K562 (cell line): ENCODE measurements at regions not wholly inside any gene's neighbourhood (a gene's known extent, or its start where the extent isn't known, plus 50 kb on each side); places are given as distances from the start of the nearest gene placed in this dataset.

Experiments
- HDAC8 ChIP-seq: fragments of 450-650 bp; IDR thresholded peaks from 2 replicates; pipeline ENCODE4 v1.6.1; 2016; ENCODE audit warnings: mild to moderate bottlenecking, missing genetic modification characterization, moderate library complexity, missing compliant biosample characterization
- PYGO2 ChIP-seq: fragments of 450-650 bp; IDR thresholded peaks from 2 replicates; pipeline ENCODE4 v1.6.1; 2016; ENCODE audit warnings: mild to moderate bottlenecking, missing genetic modification characterization, moderate library complexity, missing compliant biosample characterization
- TF ChIP-seq, protein P1 (sequence below): fragments of 200-600 bp; sonication (generic); IDR thresholded peaks from one replicate; pipeline ENCODE4 v1.6.1; 2012; ENCODE audit warnings: mild to moderate bottlenecking, low read depth, low read length, inconsistent platforms
- TF ChIP-seq, protein P2 (sequence below): fragments of 200-800 bp; sonication (Bioruptor generic); IDR thresholded peaks from 2 replicates; pipeline ENCODE4 v1.6.1; 2016; ENCODE audit warnings: missing genetic modification characterization, missing compliant biosample characterization
- TF ChIP-seq, protein P3 (sequence below): sonication (generic); IDR thresholded peaks from 2 replicates; pipeline ENCODE4 v1.6.1; 2016

DNA sequence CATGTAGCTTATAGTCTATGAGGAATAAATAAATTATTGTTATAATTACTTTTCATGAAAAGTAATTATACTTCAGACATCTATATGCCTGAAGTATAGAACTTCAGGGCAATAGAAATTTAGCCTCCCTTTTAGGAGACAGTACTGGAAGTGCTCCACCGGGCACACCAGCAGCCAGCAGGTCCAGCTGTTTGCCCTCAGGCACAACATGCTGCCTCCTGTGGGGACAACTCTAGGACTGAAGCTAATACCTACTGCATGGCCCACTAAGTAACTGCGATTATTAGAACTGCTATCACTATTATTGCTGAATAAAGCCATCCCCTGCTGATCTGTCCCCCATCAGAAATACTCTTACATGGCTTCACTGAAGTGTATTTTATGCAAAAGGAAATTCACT lies 329.6 kb downstream of the MED10 start (continued):
- TF ChIP-seq, protein P1, sequence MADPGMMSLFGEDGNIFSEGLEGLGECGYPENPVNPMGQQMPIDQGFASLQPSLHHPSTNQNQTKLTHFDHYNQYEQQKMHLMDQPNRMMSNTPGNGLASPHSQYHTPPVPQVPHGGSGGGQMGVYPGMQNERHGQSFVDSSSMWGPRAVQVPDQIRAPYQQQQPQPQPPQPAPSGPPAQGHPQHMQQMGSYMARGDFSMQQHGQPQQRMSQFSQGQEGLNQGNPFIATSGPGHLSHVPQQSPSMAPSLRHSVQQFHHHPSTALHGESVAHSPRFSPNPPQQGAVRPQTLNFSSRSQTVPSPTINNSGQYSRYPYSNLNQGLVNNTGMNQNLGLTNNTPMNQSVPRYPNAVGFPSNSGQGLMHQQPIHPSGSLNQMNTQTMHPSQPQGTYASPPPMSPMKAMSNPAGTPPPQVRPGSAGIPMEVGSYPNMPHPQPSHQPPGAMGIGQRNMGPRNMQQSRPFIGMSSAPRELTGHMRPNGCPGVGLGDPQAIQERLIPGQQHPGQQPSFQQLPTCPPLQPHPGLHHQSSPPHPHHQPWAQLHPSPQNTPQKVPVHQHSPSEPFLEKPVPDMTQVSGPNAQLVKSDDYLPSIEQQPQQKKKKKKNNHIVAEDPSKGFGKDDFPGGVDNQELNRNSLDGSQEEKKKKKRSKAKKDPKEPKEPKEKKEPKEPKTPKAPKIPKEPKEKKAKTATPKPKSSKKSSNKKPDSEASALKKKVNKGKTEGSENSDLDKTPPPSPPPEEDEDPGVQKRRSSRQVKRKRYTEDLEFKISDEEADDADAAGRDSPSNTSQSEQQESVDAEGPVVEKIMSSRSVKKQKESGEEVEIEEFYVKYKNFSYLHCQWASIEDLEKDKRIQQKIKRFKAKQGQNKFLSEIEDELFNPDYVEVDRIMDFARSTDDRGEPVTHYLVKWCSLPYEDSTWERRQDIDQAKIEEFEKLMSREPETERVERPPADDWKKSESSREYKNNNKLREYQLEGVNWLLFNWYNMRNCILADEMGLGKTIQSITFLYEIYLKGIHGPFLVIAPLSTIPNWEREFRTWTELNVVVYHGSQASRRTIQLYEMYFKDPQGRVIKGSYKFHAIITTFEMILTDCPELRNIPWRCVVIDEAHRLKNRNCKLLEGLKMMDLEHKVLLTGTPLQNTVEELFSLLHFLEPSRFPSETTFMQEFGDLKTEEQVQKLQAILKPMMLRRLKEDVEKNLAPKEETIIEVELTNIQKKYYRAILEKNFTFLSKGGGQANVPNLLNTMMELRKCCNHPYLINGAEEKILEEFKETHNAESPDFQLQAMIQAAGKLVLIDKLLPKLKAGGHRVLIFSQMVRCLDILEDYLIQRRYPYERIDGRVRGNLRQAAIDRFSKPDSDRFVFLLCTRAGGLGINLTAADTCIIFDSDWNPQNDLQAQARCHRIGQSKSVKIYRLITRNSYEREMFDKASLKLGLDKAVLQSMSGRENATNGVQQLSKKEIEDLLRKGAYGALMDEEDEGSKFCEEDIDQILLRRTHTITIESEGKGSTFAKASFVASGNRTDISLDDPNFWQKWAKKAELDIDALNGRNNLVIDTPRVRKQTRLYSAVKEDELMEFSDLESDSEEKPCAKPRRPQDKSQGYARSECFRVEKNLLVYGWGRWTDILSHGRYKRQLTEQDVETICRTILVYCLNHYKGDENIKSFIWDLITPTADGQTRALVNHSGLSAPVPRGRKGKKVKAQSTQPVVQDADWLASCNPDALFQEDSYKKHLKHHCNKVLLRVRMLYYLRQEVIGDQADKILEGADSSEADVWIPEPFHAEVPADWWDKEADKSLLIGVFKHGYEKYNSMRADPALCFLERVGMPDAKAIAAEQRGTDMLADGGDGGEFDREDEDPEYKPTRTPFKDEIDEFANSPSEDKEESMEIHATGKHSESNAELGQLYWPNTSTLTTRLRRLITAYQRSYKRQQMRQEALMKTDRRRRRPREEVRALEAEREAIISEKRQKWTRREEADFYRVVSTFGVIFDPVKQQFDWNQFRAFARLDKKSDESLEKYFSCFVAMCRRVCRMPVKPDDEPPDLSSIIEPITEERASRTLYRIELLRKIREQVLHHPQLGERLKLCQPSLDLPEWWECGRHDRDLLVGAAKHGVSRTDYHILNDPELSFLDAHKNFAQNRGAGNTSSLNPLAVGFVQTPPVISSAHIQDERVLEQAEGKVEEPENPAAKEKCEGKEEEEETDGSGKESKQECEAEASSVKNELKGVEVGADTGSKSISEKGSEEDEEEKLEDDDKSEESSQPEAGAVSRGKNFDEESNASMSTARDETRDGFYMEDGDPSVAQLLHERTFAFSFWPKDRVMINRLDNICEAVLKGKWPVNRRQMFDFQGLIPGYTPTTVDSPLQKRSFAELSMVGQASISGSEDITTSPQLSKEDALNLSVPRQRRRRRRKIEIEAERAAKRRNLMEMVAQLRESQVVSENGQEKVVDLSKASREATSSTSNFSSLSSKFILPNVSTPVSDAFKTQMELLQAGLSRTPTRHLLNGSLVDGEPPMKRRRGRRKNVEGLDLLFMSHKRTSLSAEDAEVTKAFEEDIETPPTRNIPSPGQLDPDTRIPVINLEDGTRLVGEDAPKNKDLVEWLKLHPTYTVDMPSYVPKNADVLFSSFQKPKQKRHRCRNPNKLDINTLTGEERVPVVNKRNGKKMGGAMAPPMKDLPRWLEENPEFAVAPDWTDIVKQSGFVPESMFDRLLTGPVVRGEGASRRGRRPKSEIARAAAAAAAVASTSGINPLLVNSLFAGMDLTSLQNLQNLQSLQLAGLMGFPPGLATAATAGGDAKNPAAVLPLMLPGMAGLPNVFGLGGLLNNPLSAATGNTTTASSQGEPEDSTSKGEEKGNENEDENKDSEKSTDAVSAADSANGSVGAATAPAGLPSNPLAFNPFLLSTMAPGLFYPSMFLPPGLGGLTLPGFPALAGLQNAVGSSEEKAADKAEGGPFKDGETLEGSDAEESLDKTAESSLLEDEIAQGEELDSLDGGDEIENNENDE, result no peak
- no peak for TF ChIP-seq PYGO2 (tag)
- no peak for TF ChIP-seq HDAC8
- TF ChIP-seq, protein P2, sequence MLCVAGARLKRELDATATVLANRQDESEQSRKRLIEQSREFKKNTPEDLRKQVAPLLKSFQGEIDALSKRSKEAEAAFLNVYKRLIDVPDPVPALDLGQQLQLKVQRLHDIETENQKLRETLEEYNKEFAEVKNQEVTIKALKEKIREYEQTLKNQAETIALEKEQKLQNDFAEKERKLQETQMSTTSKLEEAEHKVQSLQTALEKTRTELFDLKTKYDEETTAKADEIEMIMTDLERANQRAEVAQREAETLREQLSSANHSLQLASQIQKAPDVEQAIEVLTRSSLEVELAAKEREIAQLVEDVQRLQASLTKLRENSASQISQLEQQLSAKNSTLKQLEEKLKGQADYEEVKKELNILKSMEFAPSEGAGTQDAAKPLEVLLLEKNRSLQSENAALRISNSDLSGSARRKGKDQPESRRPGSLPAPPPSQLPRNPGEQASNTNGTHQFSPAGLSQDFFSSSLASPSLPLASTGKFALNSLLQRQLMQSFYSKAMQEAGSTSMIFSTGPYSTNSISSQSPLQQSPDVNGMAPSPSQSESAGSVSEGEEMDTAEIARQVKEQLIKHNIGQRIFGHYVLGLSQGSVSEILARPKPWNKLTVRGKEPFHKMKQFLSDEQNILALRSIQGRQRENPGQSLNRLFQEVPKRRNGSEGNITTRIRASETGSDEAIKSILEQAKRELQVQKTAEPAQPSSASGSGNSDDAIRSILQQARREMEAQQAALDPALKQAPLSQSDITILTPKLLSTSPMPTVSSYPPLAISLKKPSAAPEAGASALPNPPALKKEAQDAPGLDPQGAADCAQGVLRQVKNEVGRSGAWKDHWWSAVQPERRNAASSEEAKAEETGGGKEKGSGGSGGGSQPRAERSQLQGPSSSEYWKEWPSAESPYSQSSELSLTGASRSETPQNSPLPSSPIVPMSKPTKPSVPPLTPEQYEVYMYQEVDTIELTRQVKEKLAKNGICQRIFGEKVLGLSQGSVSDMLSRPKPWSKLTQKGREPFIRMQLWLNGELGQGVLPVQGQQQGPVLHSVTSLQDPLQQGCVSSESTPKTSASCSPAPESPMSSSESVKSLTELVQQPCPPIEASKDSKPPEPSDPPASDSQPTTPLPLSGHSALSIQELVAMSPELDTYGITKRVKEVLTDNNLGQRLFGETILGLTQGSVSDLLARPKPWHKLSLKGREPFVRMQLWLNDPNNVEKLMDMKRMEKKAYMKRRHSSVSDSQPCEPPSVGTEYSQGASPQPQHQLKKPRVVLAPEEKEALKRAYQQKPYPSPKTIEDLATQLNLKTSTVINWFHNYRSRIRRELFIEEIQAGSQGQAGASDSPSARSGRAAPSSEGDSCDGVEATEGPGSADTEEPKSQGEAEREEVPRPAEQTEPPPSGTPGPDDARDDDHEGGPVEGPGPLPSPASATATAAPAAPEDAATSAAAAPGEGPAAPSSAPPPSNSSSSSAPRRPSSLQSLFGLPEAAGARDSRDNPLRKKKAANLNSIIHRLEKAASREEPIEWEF, result no peak
- TF ChIP-seq, protein P3, sequence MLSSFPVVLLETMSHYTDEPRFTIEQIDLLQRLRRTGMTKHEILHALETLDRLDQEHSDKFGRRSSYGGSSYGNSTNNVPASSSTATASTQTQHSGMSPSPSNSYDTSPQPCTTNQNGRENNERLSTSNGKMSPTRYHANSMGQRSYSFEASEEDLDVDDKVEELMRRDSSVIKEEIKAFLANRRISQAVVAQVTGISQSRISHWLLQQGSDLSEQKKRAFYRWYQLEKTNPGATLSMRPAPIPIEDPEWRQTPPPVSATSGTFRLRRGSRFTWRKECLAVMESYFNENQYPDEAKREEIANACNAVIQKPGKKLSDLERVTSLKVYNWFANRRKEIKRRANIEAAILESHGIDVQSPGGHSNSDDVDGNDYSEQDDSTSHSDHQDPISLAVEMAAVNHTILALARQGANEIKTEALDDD, result no peak
